PFSK-1 (cell line): ENCODE measurements at regions not wholly inside any gene's neighbourhood (a gene's known extent, or its start where the extent isn't known, plus 50 kb on each side); places are given as distances from the start of the nearest gene placed in this dataset.

ENCODE experiments used
- FOXP2 ChIP-seq: optimal IDR thresholded peaks from 2 replicates; pipeline ENCODE3; 2011; ENCODE audit warnings: borderline replicate concordance, control low read depth, inconsistent platforms; ENCODE audit not compliant: insufficient read depth; ENCODE audit errors: extremely low read length, extremely low read depth
- POLR2AphosphoS5 ChIP-seq: IDR thresholded peaks from 2 replicates; pipeline ENCODE4 v1.6.1; 2012; ENCODE audit warnings: low read depth, mild to moderate bottlenecking, control low read depth, low read length, moderate library complexity
- REST ChIP-seq, 2 experiments: IDR thresholded peaks; 2 replicates each; pipeline versions ENCODE4 v1.6.1 to v1.8.0; 2011 to 2012; ENCODE audit warnings: low read depth in 2 of 2, low read length in 2 of 2, control low read depth in 1 of 2, inconsistent platforms in 1 of 2, mild to moderate bottlenecking in 1 of 2, moderate library complexity in 1 of 2; ENCODE audit not compliant: insufficient read depth in 1 of 2
- SIN3A ChIP-seq: IDR thresholded peaks from 2 replicates; pipeline ENCODE4 v1.6.1; 2012; ENCODE audit warnings: mild to moderate bottlenecking, low read length, moderate library complexity, borderline replicate concordance; ENCODE audit not compliant: insufficient read depth

GRCh38 chr4:58738375-58738774 lies 1628.2 kb upstream of the IGFBP7 start:
- no peak for TF ChIP-seq POLR2AphosphoS5
- no peak for TF ChIP-seq FOXP2
- no peak for TF ChIP-seq SIN3A
- no peak for TF ChIP-seq REST (IDR thresholded peaks at IDR 0.05; ENCODE audit: insufficient read depth in 1 of 2, low read depth in 2 of 2, low read length in 2 of 2)
